H1 (cell line): ENCODE measurements at regions not wholly inside any gene's neighbourhood (a gene's known extent, or its start where the extent isn't known, plus 50 kb on each side); places are given as distances from the start of the nearest gene placed in this dataset.

Experiments
- BCL11A ChIP-seq, 2 experiments: IDR thresholded peaks; one replicate each; pipeline ENCODE4 v1.6.1; 2011; ENCODE audit warnings: low read depth in 2 of 2, low read length in 2 of 2, mild to moderate bottlenecking in 2 of 2
- CHD1 ChIP-seq: IDR thresholded peaks from 2 replicates; pipeline ENCODE4 v1.6.1; 2012; ENCODE audit warnings: low read depth, low read length, improper control_type of control experiment
- KDM4A ChIP-seq: IDR thresholded peaks from one replicate; pipeline ENCODE4 v1.7.1; 2012; ENCODE audit warnings: low read depth, mild to moderate bottlenecking, moderate library complexity, low read length, inconsistent platforms; ENCODE audit not compliant: severe bottlenecking
- SIN3A ChIP-seq, 2 experiments: IDR thresholded peaks in 1 of 2; conservative IDR thresholded peaks in 1 of 2; 2 replicates each; pipeline ENCODE4 v1.6.1; 2011 to 2012; ENCODE audit warnings: low read length in 2 of 2, improper control_type of control experiment in 1 of 2, low read depth in 1 of 2, mild to moderate bottlenecking in 1 of 2
- SIX5 ChIP-seq: IDR thresholded peaks from 2 replicates; pipeline ENCODE4 v1.6.1; 2011; ENCODE audit warnings: mild to moderate bottlenecking, low read depth, low read length
- TBP ChIP-seq: IDR thresholded peaks from 2 replicates; pipeline ENCODE4 v1.6.1; 2011; ENCODE audit warnings: low read depth, low read length, improper control_type of control experiment

- TF ChIP-seq CHD1 (no peak), SIX5 (no peak), KDM4A (no peak), BCL11A (IDR thresholded peaks at IDR 0.05; ENCODE audit: low read depth in 2 of 2, low read length in 2 of 2) (no peak), TBP (no peak), SIN3A (conservative IDR thresholded peaks at IDR 0.05 in 1 of 2, IDR thresholded peaks at IDR 0.05 in 1 of 2; ENCODE audit: low read depth in 1 of 2, low read length in 2 of 2) (no peak)
- TF ChIP-seq, all 59 proteins: peak for 0
Observed at GRCh38 chr2:8394131-8394530, 287.7 kb upstream of the ID2 start (continued).
